Uterus (tissue), 3 donors: ENCODE measurements at regions not wholly inside any gene's neighbourhood (a gene's known extent, or its start where the extent isn't known, plus 50 kb on each side); places are given as distances from the start of the nearest gene placed in this dataset.
"Not testable (repeated sequence)": the region's sequence is repeated elsewhere in the genome, so short reads cannot be mapped to it uniquely, and the experiment has no call there.

Source experiments
- DNase-seq, 2 donors: peaks; one replicate each; pipeline ENCODE4 v3.0.0-alpha.2; 2019 to 2020
- H3K27ac ChIP-seq, 2 donors: fragments of 200-600 bp; sonication (generic); 1 replicate in 1 of 2; 2 replicates in 1 of 2; pipeline ENCODE4 v1.5.1; 2016 to 2018
- H3K27me3 ChIP-seq, 2 donors: fragments of 200-600 bp; sonication (generic); one replicate each; pipeline ENCODE4 v1.5.1; 2018 to 2019; ENCODE audit warnings: control low read depth in 1 of 2
- H3K36me3 ChIP-seq, 2 donors: fragments of 200-600 bp; sonication (generic); one replicate each; pipeline ENCODE4 v1.5.1; 2019; ENCODE audit warnings: control low read depth in 1 of 2
- H3K4me1 ChIP-seq, 2 donors: fragments of 200-600 bp; sonication (generic); one replicate each; pipeline ENCODE4 v1.5.1; 2018 to 2019; ENCODE audit warnings: control low read depth in 1 of 2
- H3K4me3 ChIP-seq, 2 donors: fragments of 200-600 bp; sonication (generic); 1 replicate in 1 of 2; 2 replicates in 1 of 2; pipeline ENCODE4 v1.5.1; 2018 to 2019; ENCODE audit warnings: mild to moderate bottlenecking in 1 of 2
- H3K9me3 ChIP-seq, 2 donors: fragments of 200-600 bp; sonication (generic); one replicate each; pipeline ENCODE4 v1.5.1; 2019; ENCODE audit warnings: control low read depth in 1 of 2
- POLR2A ChIP-seq, 2 donors: fragments of 450-650 bp; IDR thresholded peaks; one replicate each; pipeline ENCODE4 v1.6.1; 2016; ENCODE audit warnings: antibody characterized with exemption in 2 of 2, mild to moderate bottlenecking in 1 of 2, moderate library complexity in 1 of 2
- intact Hi-C: fragments of 100-400 bp; cut with DNase I; formaldehyde crosslinking; loops from one replicate; pipeline ENCODE4 v1.15.1; 2023; ENCODE audit warnings: low total_unique reads
- TF ChIP-seq, protein P1 (sequence below), 4 experiments: fragments of 200-600 bp in 2 of 4; fragments of 450-650 bp in 2 of 4; sonication (generic) in 2 of 4; IDR thresholded peaks; one replicate each; pipeline ENCODE4 v1.5.1; 2016 to 2019; ENCODE audit warnings: antibody characterized with exemption in 4 of 4, mild to moderate bottlenecking in 2 of 4, moderate library complexity in 1 of 4
- donor health status: DM: yes; HTN: yes; CAD: no.

DNA sequence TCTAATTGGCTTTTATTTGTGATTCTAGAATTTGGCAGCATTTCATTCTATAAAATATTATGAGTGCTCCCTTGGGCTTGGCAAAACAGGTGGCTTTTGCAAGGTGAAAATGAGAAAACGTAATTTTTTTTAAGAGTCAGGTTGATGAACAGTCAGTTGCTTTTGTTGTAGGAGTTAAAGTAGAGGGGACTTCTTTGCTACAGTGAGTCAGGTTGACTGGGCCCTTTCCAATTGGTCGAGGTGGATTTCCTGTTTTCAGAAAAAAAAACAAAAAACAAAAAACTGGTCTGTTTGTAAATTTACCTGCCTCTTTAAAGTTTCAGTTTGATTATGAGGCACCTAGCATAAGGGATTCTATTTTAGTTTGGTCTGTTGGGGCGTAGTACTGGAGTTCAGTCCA is 1469.4 kb upstream of the GBE1 start:
- DNase-seq: no peak
- intact Hi-C loops: no loop called here
- Histone ChIP-seq H3K27me3 (no peaks in the 10 kb centered on the region), H3K9me3 (no peaks in the 10 kb centered on the region), H3K4me1 (no peaks in the 10 kb centered on the region), H3K4me3 (no peak overlapping the region), H3K36me3 (peaks cover 0 to 3% of the 10 kb centered on the region in 2 donors), H3K27ac (no peak overlapping the region)
- TF ChIP-seq, protein P1, sequence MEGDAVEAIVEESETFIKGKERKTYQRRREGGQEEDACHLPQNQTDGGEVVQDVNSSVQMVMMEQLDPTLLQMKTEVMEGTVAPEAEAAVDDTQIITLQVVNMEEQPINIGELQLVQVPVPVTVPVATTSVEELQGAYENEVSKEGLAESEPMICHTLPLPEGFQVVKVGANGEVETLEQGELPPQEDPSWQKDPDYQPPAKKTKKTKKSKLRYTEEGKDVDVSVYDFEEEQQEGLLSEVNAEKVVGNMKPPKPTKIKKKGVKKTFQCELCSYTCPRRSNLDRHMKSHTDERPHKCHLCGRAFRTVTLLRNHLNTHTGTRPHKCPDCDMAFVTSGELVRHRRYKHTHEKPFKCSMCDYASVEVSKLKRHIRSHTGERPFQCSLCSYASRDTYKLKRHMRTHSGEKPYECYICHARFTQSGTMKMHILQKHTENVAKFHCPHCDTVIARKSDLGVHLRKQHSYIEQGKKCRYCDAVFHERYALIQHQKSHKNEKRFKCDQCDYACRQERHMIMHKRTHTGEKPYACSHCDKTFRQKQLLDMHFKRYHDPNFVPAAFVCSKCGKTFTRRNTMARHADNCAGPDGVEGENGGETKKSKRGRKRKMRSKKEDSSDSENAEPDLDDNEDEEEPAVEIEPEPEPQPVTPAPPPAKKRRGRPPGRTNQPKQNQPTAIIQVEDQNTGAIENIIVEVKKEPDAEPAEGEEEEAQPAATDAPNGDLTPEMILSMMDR (IDR thresholded peaks at IDR 0.05): no peak
- TF ChIP-seq POLR2A (IDR thresholded peaks at IDR 0.05): no peak

DNA sequence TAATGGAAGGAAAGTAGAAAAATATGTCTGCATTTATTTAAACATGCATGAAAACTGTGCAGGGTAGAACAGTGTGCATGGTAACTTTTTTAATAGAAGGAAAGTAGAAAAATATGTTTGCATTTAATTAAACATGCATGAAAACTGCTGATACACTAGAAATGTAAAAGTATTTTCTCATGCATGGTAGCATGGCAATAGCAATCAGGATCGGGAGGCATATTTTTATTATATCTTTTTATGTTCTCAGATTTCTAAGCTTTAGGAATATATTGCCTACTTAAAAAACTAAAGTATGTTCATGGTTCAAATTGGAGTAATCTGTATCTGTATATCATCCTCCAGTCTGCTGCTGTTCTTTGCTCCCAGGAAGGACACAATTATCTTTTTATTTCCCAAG is 1468.9 kb upstream of the GBE1 start:
- DNase-seq: no peak
- H3K27ac ChIP-seq: no peak overlapping the region
- H3K4me1 ChIP-seq: no peaks in the 10 kb centered on the region
- H3K36me3 ChIP-seq: peaks cover 0 to 3% of the 10 kb centered on the region in 2 donors
- no peak overlapping the region for H3K4me3 ChIP-seq
- no peaks in the 10 kb centered on the region for H3K9me3 ChIP-seq
- intact Hi-C loops: no loop called here
- H3K27me3 ChIP-seq: no peaks in the 10 kb centered on the region
- TF ChIP-seq, protein P1 (IDR thresholded peaks at IDR 0.05): no peak
- no peak for TF ChIP-seq POLR2A (IDR thresholded peaks at IDR 0.05)

DNA sequence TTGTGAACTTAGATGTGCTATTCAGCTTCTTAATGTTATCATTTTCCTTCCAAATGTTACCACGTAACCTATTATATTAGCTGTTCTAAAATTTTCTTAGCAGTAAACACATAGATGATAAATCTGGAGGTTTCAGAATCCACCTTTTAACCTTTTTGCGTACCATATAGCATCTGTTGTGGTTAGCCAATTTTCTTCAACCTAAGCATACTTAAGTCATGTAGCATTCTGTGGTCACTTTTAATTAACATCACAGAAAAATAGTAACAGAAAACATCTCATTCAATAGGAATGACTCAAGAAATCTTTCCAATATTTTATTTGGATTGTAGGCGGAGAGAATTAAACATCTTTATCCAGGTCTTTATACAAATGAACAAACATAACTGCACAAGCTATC is 1465.3 kb upstream of the GBE1 start:
- no peak for TF ChIP-seq POLR2A (IDR thresholded peaks at IDR 0.05)
- TF ChIP-seq, protein P1 (IDR thresholded peaks at IDR 0.05): no peak
- Histone ChIP-seq H3K4me1 (no peaks in the 10 kb centered on the region), H3K36me3 (peaks cover 0 to 3% of the 10 kb centered on the region in 2 donors), H3K27ac (no peak overlapping the region), H3K9me3 (no peaks in the 10 kb centered on the region), H3K27me3 (no peaks in the 10 kb centered on the region), H3K4me3 (no peak overlapping the region)
- DNase-seq: no peak
- intact Hi-C loops: no loop called here

DNA sequence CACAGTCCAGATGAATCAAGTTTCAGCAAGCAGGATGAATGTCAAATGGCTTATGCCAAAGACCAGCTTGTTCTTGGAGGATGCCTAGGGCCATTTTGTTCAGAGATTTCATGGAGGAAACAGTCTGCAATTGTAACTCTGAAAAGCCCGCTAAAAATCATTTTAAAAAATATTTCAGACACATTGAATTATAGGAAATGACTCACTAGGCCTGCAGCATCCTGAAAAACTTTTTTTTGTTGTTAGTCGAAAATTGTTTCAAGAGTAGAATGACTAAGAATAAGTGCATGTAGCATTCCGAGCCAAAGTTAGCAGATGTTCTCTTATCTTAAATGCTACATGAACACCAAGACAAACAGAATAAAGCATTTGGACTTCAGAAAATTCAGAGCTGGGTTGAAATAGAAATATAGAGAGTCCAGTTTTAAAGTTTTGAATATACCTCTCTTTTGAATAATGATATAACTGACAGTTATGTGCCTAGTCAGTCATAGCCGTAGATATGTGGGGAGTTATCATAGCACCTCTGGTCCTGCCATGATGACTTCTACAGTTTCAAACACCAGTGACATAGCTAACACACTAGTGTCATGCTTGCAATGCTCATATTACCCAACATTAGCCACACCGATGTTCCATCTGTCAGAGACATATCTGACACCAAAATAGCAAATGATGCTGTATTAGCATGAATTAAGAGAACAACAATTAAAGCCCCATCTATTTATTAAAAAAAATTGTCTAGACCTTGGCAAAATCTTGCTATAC is 1462.8 kb upstream of the GBE1 start:
- no peaks in the 10 kb centered on the region for H3K9me3 ChIP-seq
- no peak for DNase-seq
- H3K27ac ChIP-seq: no peak overlapping the region
- intact Hi-C loops: no loop called here
- TF ChIP-seq POLR2A (IDR thresholded peaks at IDR 0.05): no peak
- TF ChIP-seq, protein P1 (IDR thresholded peaks at IDR 0.05): no peak
- H3K4me3 ChIP-seq: no peak overlapping the region
- no peaks in the 10 kb centered on the region for H3K4me1 ChIP-seq
- no peaks in the 10 kb centered on the region for H3K27me3 ChIP-seq
- H3K36me3 ChIP-seq: peaks cover 0 to 3% of the 10 kb centered on the region in 2 donors

DNA sequence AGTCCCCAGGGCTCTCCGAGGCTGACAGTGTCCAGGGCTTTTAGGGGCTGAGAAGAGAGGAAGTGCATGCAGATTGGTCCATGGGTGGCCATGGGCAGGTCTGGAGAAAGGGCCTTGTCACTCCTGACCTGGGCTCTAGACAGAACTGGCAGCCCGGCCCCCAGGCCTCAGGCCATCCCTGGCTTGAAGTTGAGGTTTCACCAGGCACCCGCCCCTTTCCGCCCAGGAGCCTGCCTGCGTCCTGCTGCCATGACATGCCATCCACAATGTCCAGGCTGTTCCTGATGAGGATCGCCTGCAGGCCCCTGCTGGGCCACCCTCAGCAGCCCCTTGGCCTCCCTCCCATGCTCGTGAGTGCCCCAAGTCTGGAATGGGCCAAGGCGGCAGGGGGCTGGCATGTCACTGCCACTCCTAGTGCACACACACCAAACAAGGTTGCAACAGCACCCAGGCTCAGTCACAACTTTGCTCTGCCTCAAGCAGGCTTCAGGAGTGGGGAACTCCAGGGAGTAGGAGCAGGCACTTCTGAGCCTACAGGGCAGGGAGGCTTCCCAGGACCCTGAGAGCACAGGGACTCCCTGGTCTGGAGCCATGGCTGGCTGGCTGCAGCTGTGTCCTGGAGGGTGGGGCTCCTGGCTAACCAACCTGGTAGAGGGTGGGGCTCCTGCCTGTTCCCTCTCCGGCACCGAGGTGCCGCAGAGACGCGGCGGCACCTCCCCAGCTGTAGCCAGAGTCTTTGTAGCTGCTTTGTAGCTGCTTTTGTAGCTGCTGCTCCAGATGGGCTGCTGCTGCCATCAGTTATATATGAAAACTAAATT is 1457.1 kb upstream of the GBE1 start:
- intact Hi-C loops: no loop called here
- TF ChIP-seq, protein P1 (IDR thresholded peaks at IDR 0.05): no peak
- TF ChIP-seq POLR2A (IDR thresholded peaks at IDR 0.05): no peak
- H3K9me3 ChIP-seq: no peaks in the 10 kb centered on the region

DNA sequence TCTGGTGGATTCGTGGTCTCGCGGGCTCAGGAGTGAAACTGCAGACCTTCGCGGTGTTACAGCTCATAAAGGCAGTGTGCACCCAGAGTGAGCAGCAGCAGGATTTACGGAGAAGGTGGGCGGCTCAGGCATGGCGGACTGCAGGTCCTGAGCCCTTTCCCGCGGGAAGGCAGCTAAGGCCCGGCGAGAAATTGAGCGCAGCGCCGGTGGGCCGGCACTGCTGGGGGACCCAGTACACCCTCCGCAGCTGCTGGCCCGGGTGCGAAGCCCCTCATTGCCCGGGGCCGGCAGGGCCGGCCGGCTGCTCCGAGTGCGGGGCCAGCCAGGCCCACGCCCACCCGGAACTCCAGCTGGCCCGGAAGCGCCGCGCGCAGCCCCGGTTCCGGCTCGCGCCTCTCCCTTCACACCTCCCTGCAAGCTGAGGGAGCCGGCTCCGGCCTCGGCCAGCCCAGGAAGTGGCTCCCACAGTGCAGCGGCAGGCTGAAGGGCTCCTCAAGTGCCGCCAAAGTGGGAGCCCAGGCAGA is 1456.2 kb upstream of the GBE1 start:
- H3K36me3 ChIP-seq, H3K27ac ChIP-seq, DNase-seq, H3K4me1 ChIP-seq, H3K9me3 ChIP-seq, intact Hi-C loops, H3K27me3 ChIP-seq, H3K4me3 ChIP-seq: not testable (repeated sequence)

More for the DNA sequence above, 1457.1 kb upstream of the GBE1 start:
- no peaks in the 10 kb centered on the region for H3K36me3 ChIP-seq
- H3K27me3 ChIP-seq: no peaks in the 10 kb centered on the region
- no peak overlapping the region for H3K4me3 ChIP-seq
- no peaks in the 10 kb centered on the region for H3K4me1 ChIP-seq
- DNase-seq: no peak
- no peak overlapping the region for H3K27ac ChIP-seq
